ENCODE measurements at regions not wholly inside any gene's neighbourhood (a gene's known extent, or its start where the extent isn't known, plus 50 kb on each side); places are given as distances from the start of the nearest gene placed in this dataset.

- no peak for DNase-seq (ENCODE audit: low spot score)
- ATAC-seq (ENCODE audit: low FRiP score), result no peak
- TF ChIP-seq, protein P1, sequence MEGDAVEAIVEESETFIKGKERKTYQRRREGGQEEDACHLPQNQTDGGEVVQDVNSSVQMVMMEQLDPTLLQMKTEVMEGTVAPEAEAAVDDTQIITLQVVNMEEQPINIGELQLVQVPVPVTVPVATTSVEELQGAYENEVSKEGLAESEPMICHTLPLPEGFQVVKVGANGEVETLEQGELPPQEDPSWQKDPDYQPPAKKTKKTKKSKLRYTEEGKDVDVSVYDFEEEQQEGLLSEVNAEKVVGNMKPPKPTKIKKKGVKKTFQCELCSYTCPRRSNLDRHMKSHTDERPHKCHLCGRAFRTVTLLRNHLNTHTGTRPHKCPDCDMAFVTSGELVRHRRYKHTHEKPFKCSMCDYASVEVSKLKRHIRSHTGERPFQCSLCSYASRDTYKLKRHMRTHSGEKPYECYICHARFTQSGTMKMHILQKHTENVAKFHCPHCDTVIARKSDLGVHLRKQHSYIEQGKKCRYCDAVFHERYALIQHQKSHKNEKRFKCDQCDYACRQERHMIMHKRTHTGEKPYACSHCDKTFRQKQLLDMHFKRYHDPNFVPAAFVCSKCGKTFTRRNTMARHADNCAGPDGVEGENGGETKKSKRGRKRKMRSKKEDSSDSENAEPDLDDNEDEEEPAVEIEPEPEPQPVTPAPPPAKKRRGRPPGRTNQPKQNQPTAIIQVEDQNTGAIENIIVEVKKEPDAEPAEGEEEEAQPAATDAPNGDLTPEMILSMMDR (IDR thresholded peaks at IDR 0.05), result no peak
Observed at GRCh38 chr15:70491641-70492040, 271.7 kb downstream of the UACA start.

GRCh38 chr15:70491201-70491621, 272.1 kb downstream of the UACA start:
- DNase-seq (ENCODE audit: low spot score) (no peak), ATAC-seq (ENCODE audit: low FRiP score) (no peak)
- TF ChIP-seq, protein P1 (IDR thresholded peaks at IDR 0.05), result no peak

DNA sequence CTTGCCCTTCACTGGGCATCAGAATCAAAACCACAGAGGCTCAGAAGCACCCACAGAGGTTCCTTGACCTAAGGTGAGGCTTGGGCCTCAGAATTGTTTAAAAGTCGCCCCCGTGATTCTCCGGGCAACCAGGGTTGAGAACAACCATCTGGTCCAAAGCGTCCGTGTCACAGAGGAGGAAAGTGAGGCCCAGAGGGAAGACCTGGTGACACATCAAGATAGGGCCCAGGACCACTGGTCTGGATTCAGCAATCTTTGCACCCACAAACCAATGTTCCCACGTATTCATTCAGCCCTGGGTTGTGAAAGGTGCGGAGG, 272.6 kb downstream of the UACA start:
- TF ChIP-seq, protein P1 (IDR thresholded peaks at IDR 0.05), result no peak
- DNase-seq (ENCODE audit: low spot score), result no peak
- ATAC-seq (ENCODE audit: low FRiP score), result no peak

DNA sequence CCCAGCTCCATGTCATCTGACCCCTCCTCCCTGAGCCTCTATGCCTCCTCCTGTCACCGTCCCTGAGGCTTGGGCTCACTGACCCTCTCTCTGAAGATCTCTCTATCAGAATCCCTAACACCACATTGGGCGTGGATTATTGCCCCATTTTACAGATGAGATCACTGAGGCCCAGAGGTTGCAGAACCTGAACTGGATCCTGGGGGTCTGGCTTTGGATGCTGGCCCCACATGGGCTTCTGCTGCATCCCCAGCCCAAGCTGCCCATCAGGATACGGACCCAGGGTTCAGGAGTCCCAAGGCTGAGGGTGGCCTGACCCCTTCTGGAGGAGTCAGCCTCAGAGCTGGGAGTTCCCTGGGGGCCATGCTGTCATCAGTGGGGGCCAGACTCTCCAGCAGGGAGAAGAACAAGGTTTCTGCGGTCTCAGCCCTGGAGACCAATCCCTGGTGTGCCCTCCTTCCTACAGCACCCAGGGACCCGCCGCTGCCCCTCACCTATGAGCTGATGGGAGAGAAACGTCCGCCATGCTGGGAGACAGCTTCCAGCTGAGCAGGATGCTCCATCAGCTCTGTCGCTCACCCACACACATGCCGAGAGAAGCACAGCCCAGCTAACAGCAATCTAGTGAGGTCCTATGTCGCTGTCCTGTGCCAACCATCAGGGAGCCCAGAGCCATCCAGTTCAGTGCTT, 273.1 kb downstream of the UACA start:
- no peak for DNase-seq (ENCODE audit: low spot score)
- TF ChIP-seq, protein P1 (IDR thresholded peaks at IDR 0.05), result no peak
- ATAC-seq (ENCODE audit: low FRiP score), result no peak

DNA sequence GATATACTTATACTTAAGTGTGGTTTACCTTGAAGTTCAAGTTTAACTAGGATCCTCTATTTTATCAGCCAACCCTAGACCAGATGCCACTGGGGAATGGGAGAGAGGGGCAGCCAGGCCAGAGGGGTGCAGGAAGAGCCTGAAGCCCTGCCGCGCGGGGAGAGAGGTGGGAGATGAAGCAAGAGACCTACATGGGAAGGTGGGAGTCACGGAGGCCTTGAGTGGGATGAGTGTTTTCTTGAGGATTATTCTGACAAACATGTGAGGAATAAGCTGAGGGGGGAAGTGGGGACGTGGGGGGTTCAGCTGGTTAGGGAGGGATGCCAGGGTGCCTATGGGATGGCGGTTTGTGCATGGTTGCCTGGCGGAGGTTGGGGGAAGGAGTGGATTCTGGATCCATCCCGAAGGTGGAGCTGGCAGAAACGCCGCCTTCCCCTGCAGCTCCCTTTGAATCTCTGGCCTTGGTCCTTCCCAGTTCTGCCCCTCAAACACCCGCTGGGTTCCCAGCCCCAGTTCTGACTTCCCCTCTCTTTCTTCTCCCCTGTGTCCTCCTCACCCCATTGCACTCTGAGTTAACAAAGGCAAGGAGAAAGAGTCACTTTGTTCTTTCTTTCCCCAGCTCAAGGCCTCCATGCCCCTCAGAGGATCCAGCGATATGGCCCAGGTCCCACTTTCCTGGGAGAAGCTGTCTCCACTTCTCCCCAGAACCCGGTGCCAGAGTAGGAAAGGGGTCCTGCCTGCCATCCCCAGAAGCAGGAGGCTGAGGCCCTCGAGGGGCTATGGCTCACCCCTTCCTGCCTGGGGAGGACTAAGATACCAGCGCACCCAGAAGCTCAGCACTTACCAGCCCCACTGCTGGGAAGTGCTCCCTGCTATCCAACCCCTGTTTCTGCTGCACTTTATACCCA, 274.2 kb downstream of the UACA start:
- TF ChIP-seq, protein P1 (IDR thresholded peaks at IDR 0.05), result no peak
- ATAC-seq (ENCODE audit: low FRiP score), result no peak

GRCh38 chr15:70488002-70488605, 275.3 kb downstream of the UACA start:
- TF ChIP-seq, protein P1 (IDR thresholded peaks at IDR 0.05), result peak in 2 of 3 donors; percentile 68 to 95
- DNase-seq (ENCODE audit: low spot score) (peak; percentile 83), ATAC-seq (ENCODE audit: low FRiP score) (peak; percentile 45)

More for the DNA sequence above, 274.2 kb downstream of the UACA start:
- DNase-seq (ENCODE audit: low spot score), result no peak
